ENCODE measurements at regions not wholly inside any gene's neighbourhood (a gene's known extent, or its start where the extent isn't known, plus 50 kb on each side); places are given as distances from the start of the nearest gene placed in this dataset.
"Not testable (repeated sequence)": the region's sequence is repeated elsewhere in the genome, so short reads cannot be mapped to it uniquely, and the experiment has no call there.

DNA sequence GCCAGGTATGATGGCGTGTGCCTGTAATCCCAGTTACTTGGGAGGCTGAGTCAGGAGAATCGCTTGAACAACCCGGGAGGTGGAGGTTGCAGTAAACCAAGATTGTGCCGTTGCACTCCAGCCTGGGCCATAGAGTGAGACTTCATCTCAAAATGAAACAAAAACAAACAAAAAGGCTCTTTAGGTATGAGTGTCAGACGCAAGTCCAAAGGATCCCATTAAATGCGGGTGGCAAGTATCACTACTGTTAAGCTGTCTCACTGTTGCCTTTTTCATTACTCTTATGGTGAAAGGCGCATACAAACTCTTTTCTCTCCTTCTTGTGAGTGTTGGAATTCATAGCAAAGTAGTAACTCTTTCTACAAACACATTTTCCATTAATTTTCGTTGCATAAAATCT is 688.5 kb upstream of the CHD1 start:
- in situ Hi-C loops (cut with MboI; ENCODE audit: low sequenced_read_pairs), result no loop called here

DNA sequence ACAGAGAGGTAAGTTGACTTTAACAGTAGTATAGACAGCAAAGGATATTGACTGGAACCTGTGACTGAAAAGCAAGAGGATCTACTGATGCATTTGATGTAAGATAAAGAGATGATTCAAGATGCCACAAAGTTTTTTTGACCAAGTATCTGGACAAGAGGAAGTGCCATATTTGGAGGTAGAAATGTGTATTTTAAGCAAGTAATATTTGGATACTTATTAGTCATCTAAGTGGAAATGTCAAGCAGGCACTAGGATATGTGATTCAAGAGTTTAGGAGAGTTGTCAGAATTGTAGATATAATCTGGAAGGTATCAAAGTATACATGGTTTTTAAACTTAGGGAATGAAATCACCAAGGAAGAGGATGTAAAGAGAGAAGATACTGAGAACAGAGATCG is 686.1 kb upstream of the CHD1 start:
- in situ Hi-C loops (cut with MboI; ENCODE audit: low sequenced_read_pairs), result no loop called here

DNA sequence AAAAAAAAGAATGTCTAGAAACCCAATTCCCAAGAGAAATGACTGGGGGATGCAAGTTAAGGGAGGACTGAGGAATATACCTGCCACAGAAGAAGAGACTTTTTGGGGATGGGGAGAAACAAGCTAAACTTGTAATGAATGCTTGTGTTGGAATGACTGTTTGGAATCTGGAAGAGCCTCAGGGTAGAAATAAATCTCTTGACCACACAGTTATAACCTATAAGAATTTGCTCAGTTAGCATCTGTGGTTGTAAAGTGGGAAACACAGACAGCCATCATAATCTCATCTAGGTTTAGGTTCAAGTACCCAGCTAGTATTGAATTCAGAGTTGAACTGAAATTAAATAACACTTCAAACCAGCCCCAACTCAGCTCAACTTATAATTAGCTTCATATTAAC is 678.3 kb upstream of the CHD1 start:
- in situ Hi-C loops (cut with MboI; ENCODE audit: low sequenced_read_pairs), result no loop called here

DNA sequence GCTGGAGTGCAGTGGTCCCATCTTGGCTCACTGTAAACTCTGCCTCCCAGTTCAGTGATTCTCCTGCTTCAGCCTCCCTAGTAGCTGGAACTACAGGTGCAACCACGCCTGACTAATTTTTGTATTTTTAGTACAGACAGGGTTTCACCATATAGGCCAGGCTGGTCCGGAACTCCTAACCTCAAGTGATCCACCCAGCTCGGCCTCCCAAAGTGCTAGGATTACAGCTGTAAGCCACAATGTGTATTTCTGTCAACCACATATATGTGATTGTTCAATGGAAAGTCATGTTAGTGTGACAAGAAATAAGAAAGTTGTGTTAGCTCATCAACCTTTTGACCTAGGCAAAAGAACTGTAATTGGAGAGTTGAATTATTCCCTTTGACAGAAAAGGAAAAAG is 677.1 kb upstream of the CHD1 start:
- in situ Hi-C loops (cut with MboI; ENCODE audit: low sequenced_read_pairs), result no loop called here

DNA sequence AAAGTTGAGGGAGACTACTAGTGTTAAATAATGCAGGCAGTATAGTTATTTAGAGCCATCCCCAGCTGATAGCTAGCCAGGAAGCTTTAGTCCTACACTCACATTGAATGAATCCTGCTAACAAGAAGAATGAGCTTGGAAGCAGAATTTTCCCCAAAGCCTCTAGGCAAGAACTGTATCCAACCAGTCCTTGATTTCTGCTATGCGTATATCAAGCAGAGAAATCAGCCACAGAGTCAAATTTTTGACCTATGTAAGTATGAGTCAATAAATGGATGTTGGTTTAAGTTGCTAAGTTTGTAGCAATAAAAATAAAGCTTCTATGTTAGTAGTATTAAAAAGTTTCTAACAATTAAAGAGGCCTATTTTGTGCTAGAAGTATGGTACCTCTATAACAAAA is 672.1 kb upstream of the CHD1 start:
- in situ Hi-C loops (cut with MboI; ENCODE audit: low sequenced_read_pairs), result no loop called here

DNA sequence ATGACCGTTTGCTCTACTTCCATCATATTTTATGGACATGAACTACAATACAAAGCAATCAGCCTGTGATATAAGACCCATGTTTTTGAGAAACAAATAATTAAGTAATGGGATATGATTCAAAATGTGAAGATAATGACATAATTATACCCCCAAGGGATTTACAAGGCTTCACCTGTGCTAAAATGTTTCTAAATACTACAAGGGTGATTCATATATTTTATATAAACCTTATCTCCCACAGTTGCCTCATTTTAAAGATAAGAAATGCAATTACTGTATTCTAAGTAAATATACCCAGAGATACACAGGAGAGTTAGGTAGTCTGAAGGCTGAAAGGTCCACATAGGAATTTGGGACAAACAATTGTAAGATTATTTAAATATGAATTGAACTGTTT is 662.0 kb upstream of the CHD1 start:
- in situ Hi-C loops (cut with MboI; ENCODE audit: low sequenced_read_pairs), result no loop called here

DNA sequence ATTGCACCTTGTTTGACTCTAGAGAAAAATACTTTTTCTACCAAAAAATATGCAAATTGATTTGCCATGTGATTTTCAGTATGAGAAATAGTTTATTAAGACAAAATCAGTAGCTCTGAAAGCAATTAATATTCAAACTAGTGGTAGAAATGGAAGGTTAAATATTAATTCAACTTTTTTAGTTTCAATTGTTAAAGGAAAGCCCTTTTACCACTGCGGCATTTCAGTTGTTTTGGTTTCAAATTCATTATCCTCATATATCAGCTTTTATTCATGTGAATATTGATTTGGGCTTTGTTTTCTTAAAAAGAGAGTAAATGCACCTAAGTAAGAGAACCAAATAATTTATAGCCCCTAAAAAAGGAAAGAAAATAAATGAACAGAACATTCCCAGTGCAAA is 660.6 kb upstream of the CHD1 start:
- in situ Hi-C loops (cut with MboI; ENCODE audit: low sequenced_read_pairs), result no loop called here

DNA sequence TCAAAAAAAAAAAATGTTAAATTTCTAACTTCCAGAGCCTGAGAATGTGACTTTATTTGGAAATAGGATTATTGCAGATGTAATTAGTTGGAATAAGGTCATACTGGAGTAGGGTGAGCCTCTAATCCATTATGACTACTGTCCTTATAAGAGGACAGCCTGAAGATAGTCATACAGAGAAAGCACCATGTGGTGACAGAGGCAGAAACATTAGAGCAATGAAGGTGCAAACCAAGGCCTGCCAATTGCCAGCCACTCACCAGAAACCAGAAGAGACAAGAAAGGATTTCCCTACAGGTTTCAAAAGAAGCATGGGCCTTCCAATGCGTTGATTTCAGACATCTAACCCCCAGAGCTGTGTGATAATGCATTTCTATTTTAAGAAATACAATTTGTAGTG is 659.2 kb upstream of the CHD1 start:
- in situ Hi-C loops (cut with MboI; ENCODE audit: low sequenced_read_pairs), result no loop called here

DNA sequence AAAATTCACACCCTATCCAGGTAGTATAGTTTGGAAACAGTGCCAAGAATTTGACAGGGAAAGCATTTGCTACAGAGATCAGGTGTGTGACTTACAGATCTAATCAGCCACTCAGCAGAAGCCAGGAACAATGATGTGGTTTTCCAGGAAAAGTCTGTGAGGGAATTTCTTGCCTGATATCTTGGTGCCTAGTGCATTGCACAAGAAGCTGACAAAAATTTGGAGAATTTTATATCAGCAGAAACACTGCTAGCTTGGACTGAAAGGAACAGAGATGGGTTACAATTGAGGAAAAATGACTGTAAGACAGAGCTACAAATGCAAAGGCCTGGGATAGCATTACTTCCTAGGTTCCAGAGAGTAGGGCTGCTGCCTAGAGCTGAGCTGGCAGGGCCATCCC is 658.1 kb upstream of the CHD1 start:
- in situ Hi-C loops (cut with MboI; ENCODE audit: low sequenced_read_pairs), result no loop called here

DNA sequence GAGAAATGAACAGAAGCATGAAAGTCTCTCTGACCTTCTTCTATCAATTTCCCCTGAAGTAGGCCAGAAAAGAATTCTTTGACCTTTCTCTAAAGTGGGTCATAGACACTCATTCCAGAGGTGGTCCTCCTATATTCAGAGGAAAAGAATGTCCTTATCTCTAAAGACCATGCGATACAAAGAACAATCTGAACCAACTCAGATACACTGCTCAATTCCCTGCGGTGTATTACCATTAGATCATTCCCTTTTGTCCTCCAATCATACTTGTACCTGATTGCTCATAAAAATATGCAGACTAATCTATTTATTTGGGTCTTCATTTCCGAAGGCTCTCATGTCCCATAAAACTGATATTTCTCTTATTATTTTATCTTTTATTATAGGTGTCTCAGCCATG is 652.4 kb upstream of the CHD1 start:
- in situ Hi-C loops (cut with MboI; ENCODE audit: low sequenced_read_pairs), result not testable (repeated sequence)

DNA sequence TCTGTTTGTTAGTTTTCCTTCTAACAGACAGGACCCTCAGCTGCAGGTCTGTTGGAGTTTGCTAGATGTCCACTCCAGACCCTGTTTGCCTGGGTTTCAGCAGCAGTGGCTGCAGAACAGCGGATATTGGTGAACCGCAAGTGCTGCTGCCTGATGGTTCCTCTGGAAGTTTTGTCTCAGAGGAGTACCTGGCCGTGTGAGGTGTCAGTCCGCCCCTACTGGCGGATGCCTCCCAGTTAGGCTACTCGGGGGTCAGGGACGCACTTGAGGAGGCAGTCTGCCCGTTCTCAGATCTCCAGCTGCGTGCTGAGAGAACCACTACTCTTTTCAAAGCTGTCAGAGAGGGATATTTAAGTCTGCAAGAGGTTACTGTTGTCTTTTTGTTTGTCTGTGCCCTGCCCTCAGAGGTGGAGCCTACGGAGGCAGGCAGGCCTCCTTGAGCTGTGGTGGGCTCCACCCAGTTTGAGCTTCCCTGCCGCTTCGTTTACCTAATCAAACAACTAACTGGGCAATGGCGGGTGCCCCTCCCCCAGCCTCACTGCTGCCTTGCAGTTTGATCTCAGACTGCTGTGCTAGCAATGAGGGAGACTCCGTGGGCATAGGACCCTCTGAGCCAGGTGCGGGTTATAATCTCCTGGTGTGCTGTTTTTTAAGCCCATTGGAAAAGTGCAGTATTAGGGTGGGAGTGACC is 634.3 kb upstream of the CHD1 start:
- in situ Hi-C loops (cut with MboI; ENCODE audit: low sequenced_read_pairs), result not testable (repeated sequence)

DNA sequence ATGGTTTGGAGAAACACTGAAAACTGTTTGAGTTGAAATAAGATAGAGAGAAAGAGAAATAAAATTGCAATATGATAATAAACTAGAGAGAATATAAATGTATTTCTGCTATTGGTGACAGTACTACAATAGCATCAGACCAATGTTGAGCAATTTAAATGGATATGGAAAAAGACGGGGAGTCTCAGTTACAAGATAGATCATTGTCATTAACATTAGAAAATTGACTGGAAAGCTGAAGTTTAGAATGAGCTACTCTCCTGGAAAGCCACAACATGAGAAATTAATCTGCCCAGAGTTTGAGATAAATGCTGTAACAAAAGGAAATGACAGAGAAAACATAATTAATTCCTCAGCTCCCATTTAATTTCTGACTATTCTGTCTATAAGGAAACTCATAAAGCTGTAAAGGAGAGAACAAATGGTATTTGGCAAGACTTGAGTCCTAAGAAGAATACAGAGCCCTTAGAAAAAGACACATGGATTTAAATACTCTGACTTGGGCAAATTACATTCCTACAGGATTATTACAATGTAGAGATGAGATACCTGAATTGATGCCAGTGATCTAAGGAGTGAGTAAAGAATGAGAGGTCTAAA is 624.5 kb upstream of the CHD1 start:
- in situ Hi-C loops (cut with MboI; ENCODE audit: low sequenced_read_pairs), result no loop called here

DNA sequence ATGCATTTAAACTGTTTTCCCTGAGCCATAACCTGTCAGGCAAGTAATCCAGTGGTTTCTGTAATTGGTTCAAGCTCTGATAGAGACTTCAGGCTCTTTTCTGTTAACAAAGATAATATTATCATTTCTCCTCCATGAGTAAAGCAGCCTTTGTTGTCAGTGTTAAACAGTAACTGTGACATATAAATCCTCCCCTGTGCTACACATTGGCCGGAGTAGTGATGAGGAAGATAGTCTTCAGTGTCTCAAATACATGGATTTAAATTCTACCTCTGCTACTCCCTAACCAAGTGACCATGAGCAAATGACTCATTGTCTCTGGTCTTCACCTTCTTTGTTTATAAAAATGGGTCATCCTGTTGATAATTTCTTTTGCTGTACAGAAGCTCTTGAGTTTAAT is 615.5 kb upstream of the CHD1 start:
- in situ Hi-C loops (cut with MboI; ENCODE audit: low sequenced_read_pairs), result no loop called here

DNA sequence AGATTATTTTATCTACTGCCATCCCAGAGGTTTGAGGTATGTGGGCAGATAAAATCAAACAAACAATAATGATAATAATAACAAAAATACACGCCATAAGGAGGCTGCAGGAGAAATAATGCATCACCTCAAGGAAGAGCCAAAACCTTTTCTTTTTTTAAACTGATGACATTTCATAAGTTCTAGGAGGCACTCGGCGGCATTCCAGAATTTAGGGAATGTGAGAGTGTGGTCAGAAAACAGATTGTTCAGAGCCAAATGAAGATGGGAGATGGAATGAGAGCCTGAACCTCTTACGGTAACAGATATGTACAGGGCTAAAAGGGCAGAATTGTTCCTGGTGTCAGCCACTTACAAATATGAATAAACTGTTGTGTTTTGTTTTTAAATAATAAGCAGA is 615.0 kb upstream of the CHD1 start:
- in situ Hi-C loops (cut with MboI; ENCODE audit: low sequenced_read_pairs), result no loop called here

DNA sequence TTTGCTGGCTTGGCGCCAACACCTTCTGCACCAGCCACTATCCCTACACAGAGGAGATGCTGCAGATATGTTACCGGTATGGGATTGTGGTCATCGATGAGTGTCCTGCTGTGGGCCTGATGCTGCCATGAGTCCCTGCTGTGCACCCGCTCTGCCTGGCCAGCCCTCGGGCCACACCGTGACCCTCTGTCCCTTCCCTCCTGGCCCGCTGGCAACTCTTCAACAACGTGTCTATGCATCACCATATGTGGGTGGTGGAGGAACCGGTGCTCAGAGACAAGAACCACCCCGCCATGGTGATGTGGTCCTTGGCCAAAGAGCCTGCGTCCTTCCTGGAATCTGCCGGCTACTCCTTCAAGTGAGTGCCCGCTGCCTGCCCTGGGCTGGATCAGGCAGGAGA is 605.4 kb upstream of the CHD1 start:
- in situ Hi-C loops (cut with MboI; ENCODE audit: low sequenced_read_pairs), result not testable (repeated sequence)

DNA sequence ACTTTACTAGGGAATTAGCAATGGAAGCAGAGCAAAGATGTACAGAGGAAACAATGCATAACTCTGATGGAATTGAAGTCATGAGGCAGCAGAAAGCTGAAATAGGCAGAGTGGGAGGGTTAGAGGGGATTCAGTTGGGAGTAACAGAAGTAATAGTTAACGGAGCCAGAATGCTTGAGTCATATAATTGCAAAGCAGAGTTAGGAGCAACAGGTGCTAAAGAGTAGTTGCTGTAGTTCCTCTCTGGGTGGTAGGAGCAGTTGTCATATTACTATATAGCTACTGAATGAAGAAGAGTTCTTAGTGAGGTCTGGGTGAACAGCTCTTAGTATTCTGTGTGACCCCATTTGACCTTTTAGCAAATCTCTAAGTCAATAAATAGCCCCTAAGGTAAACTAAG is 592.9 kb upstream of the CHD1 start:
- in situ Hi-C loops (cut with MboI; ENCODE audit: low sequenced_read_pairs), result not testable (repeated sequence)

DNA sequence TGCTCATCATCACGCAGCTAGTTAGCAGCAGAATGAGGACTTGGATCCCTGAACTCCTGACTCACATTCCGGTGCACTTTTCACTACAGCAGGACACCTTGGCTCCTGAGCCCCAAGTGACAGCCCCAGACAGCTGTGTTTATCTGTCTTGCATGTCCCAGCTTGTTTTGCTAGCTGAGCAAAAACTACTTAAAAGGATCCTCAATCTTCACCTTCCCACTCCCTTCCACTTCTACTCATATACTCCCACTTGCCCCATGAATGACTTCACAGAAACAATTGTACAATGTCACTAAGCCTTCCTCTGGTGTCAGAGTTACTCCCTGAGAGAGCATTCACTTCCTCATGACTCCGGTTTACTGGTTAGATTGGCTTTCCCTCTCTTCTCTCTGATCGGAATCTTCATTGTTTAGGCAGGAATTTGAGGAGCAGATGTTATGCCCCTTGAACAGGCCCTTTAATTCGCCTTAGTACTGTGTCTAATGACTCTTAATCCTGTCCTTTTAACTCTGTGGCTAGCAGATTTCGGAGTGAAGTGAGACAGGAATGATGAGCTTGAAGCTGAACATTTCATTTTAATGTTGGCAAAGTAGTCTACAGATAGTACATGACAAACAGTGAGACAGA is 587.2 kb upstream of the CHD1 start:
- in situ Hi-C loops (cut with MboI; ENCODE audit: low sequenced_read_pairs), result not testable (repeated sequence)

DNA sequence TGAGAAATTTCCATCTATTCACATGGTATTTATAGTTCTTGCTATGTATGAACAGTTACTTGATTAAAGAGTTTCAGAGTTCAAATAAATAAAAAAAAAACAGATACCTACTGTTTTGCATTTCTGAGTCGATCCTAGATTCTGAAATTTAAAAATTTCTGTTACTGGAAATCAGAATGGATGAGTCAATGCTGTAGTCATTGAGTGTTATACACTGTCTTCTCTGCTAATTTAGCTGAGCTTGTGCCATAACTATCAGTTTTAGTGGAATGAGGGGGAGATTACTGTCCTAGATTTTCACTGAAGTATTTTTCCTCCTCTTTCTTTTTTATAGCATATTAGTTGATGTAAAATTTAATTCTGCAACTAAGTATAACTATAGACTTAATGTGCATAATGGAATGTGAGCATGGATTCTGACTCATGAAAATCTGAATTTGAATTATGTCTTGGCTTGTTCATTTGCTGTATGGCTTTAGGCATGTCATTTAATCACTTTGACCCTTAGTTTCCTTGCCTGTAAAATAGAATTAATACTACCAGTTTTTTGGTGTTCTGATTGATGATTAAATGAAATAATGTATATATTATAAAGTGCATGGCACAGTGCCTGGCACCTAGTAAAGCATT is 581.5 kb upstream of the CHD1 start:
- in situ Hi-C loops (cut with MboI; ENCODE audit: low sequenced_read_pairs), result not testable (repeated sequence)

DNA sequence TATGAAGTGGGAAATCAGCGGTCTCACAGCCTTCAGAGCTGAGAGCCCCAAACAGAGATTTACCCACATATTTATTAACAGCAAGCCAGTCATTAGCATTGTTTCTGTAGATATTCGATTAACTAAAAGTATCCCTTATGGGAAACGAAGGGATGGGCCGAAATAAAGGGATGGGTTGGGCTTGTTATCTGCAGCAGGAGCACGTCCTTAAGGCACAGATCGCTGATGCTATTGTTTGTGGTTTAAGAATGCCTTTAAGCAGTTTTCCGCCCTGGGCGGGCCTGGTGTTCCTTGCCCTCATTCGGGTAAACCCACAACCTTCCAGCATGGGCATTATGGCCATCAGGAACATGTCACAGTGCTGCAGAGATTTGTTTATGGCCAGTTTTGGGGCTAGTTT is 580.3 kb upstream of the CHD1 start:
- in situ Hi-C loops (cut with MboI; ENCODE audit: low sequenced_read_pairs), result not testable (repeated sequence)

DNA sequence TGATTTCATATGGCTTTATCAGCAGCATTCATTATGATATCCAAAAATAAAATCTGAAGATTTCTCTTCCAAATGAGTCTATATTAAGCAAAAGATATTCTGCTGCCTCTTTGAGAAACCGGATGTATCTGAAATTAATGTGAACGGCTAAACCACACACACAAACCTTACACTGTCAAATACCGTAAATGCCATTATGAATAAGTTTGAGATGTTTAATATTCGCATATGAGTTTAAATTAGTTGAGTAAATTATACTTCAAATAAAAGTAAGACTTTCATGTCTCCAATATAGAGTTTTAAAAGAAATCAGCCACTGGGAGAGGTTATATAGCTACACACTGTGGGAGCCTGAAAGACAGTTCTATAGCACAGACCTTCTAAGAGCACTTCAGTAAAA is 566.6 kb upstream of the CHD1 start:
- in situ Hi-C loops (cut with MboI; ENCODE audit: low sequenced_read_pairs), result not testable (repeated sequence)

DNA sequence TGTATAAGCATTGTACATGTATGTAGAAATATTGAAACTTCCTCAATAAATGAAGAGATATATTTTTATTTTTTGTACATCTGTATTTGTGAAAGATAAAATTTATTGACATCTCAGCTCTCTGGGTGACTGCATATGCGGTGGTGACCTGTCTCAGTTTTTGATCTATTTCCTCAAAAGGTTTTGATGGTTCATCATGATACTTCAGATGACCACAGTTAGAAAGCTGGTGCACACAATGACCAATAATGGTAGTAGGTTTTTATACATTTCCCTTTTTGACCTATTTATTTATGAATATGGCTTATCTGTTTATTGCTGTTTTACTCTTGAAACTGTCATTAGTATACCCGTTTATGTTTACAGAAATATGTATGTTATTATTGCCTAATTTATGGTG is 549.6 kb upstream of the CHD1 start:
- in situ Hi-C loops (cut with MboI; ENCODE audit: low sequenced_read_pairs), result not testable (repeated sequence)

DNA sequence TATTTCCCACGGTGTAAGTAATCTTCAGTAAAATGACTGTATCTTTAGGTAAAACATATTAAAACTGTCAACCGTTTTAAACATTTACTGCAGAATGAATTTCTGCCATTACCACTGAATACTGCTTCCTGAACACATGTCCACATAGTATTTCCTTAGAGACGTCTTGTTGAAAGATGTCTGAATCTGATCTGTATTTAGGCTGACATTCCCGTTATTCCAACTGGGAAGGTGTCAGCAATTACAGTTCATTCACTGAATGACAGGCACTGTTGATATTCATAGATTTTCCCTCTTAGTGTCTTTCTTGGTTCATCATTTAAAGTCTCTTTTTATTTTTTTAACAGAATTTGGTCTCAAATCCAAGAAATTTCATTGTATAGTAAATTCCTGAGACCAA is 544.5 kb upstream of the CHD1 start:
- in situ Hi-C loops (cut with MboI; ENCODE audit: low sequenced_read_pairs), result not testable (repeated sequence)

All from HL-60/S4 (cell line).